HepG2 (cell line): ENCODE measurements at regions not wholly inside any gene's neighbourhood (a gene's known extent, or its start where the extent isn't known, plus 50 kb on each side); places are given as distances from the start of the nearest gene placed in this dataset.

ENCODE experiments used
- ATAC-seq: fragments of 200-7000 bp; cut with Tn5 transposase; 3 replicates; pipeline ENCODE4 v1.9.1; 2020; ENCODE audit warnings: mild to moderate bottlenecking, moderate library complexity
- BruUV-seq: library from RNA; stranded (reverse); fragments of 400-500 nt; replicated peaks from 2 replicates; lab custom pipeline; 2021; lab: Mats Ljungman, UMichigan
- CTCF ChIA-PET: fragments of 300-600 bp; formaldehyde crosslinking; extraction: SDS; loops from one replicate; lab custom pipeline; 2021; ENCODE audit warnings: low total read pairs, inconsistent platforms, low intra/inter-chr PET ratio; lab: Yijun Ruan, JAX
- POLR2A ChIA-PET: fragments of 350-600 bp; sonication (Branson Sonifier 250); formaldehyde crosslinking; loops from one replicate; lab custom pipeline; 2020; ENCODE audit warnings: antibody characterized with exemption, inconsistent platforms; lab: Yijun Ruan, JAX
- DNase-seq: peaks from one replicate; pipeline ENCODE4 v3.0.0-alpha.2; 2015; ENCODE audit warnings: low spot score
- FAIRE-seq: peaks from 3 replicates; lab custom pipeline; 2011; peaks lifted over from hg19 to GRCh38; lab: Jason Lieb, UNC
- H2AFZ ChIP-seq: one replicate; pipeline ENCODE4 v1.6.1; 2011; ENCODE audit warnings: low read length, inconsistent platforms
- H3K27ac ChIP-seq: fragments of 300-600 bp; 3 replicates; pipeline ENCODE4 v1.8.0; 2011; ENCODE audit warnings: mixed run types, mild to moderate bottlenecking, mixed read lengths, low read length, inconsistent platforms; ENCODE audit not compliant: insufficient read depth; ENCODE audit errors: extremely low read length
- H3K27me3 ChIP-seq, 2 experiments: fragments of 200-600 bp in 1 of 2; 2 replicates in 1 of 2; 3 replicates in 1 of 2; pipeline versions ENCODE4 v1.6.0 to v1.8.0; 2011; ENCODE audit warnings: low read length in 2 of 2, mild to moderate bottlenecking in 2 of 2, moderate library complexity in 2 of 2, inconsistent platforms in 1 of 2; ENCODE audit not compliant: insufficient read depth in 2 of 2, control insufficient read depth in 1 of 2
- H3K36me3 ChIP-seq, 2 experiments: fragments of 200-600 bp in 1 of 2; replicated peaks in 1 of 2; 2 replicates in 1 of 2; 3 replicates in 1 of 2; pipeline versions ENCODE4 v1.5.1 to v1.8.0; 2011; ENCODE audit warnings: low read length in 2 of 2, inconsistent platforms in 1 of 2; ENCODE audit not compliant: insufficient read depth in 2 of 2, control insufficient read depth in 1 of 2
- H3K4me1 ChIP-seq: 2 replicates; pipeline ENCODE4 v1.5.1; 2012; ENCODE audit warnings: low read length, inconsistent platforms; ENCODE audit not compliant: insufficient read depth
- H3K4me2 ChIP-seq: 2 replicates; pipeline ENCODE4 v1.6.0; 2011; ENCODE audit warnings: low read depth, low read length, inconsistent platforms
- H3K4me3 ChIP-seq, 3 experiments: fragments of 200-600 bp in 1 of 3; sonication (generic), shearing (Covaris generic) in 1 of 3; replicated peaks in 1 of 3; 2 replicates each; pipeline ENCODE4 v1.5.1; 2011 to 2016; ENCODE audit warnings: low read length in 3 of 3, inconsistent platforms in 2 of 3, low read depth in 2 of 3, mild to moderate bottlenecking in 2 of 3, control low read depth in 1 of 3, mixed read lengths in 1 of 3; ENCODE audit not compliant: insufficient read depth in 1 of 3
- H3K79me2 ChIP-seq: one replicate; pipeline ENCODE4 v1.6.1; 2011; ENCODE audit warnings: low read length, inconsistent platforms; ENCODE audit not compliant: insufficient read depth
- H3K9ac ChIP-seq: 2 replicates; pipeline ENCODE4 v1.6.0; 2011; ENCODE audit warnings: mild to moderate bottlenecking, low read depth, low read length, inconsistent platforms; ENCODE audit not compliant: insufficient read depth
- H3K9me3 ChIP-seq: 2 replicates; pipeline ENCODE4 v1.5.1; 2012; ENCODE audit warnings: mild to moderate bottlenecking, low read length
- H4K20me1 ChIP-seq: 2 replicates; pipeline ENCODE4 v1.6.0; 2011; ENCODE audit warnings: inconsistent platforms, mild to moderate bottlenecking, low read length, moderate library complexity; ENCODE audit not compliant: insufficient read depth
- AHR ChIP-seq: IDR thresholded peaks from 2 replicates; pipeline ENCODE4 v1.6.1; 2018; ENCODE audit warnings: missing genetic modification reagents, missing compliant biosample characterization
- CBX2 ChIP-seq, 2 experiments: fragments of 200-600 bp in 1 of 2; sonication (generic); formaldehyde crosslinking in 1 of 2; IDR thresholded peaks; 2 replicates each; pipeline versions ENCODE4 v1.7.0 to v1.8.1; 2018 to 2022; ENCODE audit warnings: low read depth in 2 of 2, low read length in 1 of 2, mild to moderate bottlenecking in 1 of 2, missing genetic modification reagents in 1 of 2
- CSRNP1 ChIP-seq: sonication (generic); formaldehyde crosslinking; IDR thresholded peaks from 2 replicates; pipeline ENCODE4 v1.8.1; 2023; ENCODE audit warnings: mild to moderate bottlenecking, missing genetic modification reagents
- FOXK1 ChIP-seq: sonication (generic); formaldehyde crosslinking; IDR thresholded peaks from 2 replicates; pipeline ENCODE4 v1.4.0; 2020; ENCODE audit warnings: low read depth, missing genetic modification reagents, borderline replicate concordance
- HNRNPLL ChIP-seq: fragments of 200-400 bp; formaldehyde crosslinking; IDR thresholded peaks from 2 replicates; pipeline ENCODE4 v1.6.1; 2017; ENCODE audit warnings: mild to moderate bottlenecking, low read depth, low read length; ENCODE audit not compliant: poor library complexity, severe bottlenecking
- KDM1A ChIP-seq: IDR thresholded peaks from 2 replicates; pipeline ENCODE4 v1.6.1; 2016; ENCODE audit warnings: missing compliant biosample characterization
- MEIS2 ChIP-seq: sonication (generic); formaldehyde crosslinking; IDR thresholded peaks from 2 replicates; pipeline ENCODE4 v1.9.0; 2021; ENCODE audit warnings: mild to moderate bottlenecking, missing genetic modification reagents
- NCOA5 ChIP-seq: sonication (generic); formaldehyde crosslinking; IDR thresholded peaks from 2 replicates; pipeline ENCODE4 v1.4.0; 2020; ENCODE audit warnings: missing genetic modification reagents
- PAXIP1 ChIP-seq: sonication (generic); formaldehyde crosslinking; conservative IDR thresholded peaks from 2 replicates; pipeline ENCODE4 v1.4.0; 2020; ENCODE audit warnings: mild to moderate bottlenecking, missing genetic modification reagents, moderate library complexity
- PHF20 ChIP-seq: sonication (generic); formaldehyde crosslinking; IDR thresholded peaks from 2 replicates; pipeline ENCODE4 v1.5.0; 2020; ENCODE audit warnings: mild to moderate bottlenecking, missing genetic modification reagents
- RELA ChIP-seq: sonication (generic); formaldehyde crosslinking; IDR thresholded peaks from 2 replicates; pipeline ENCODE4 v1.4.0; 2020; ENCODE audit warnings: missing genetic modification reagents
- STAG1 ChIP-seq: sonication (generic); formaldehyde crosslinking; IDR thresholded peaks from 2 replicates; pipeline ENCODE4 v1.4.0; 2020; ENCODE audit warnings: missing genetic modification reagents
- YY1 ChIP-seq: IDR thresholded peaks from 2 replicates; pipeline ENCODE4 v1.6.1; 2011; ENCODE audit warnings: low read length, low read depth, moderate library complexity, mild to moderate bottlenecking; ENCODE audit not compliant: insufficient read depth, insufficient replicate concordance
- ZFP90 ChIP-seq: sonication (generic); formaldehyde crosslinking; IDR thresholded peaks from 2 replicates; pipeline ENCODE4 v1.8.0; 2022; ENCODE audit warnings: missing genetic modification reagents, mild to moderate bottlenecking, inconsistent platforms, borderline replicate concordance
- ZNF10 ChIP-seq: sonication (generic); formaldehyde crosslinking; IDR thresholded peaks from 2 replicates; pipeline ENCODE4 v1.4.0; 2020; ENCODE audit warnings: mild to moderate bottlenecking, low read depth, missing genetic modification reagents, borderline replicate concordance
- ZNF329 ChIP-seq: sonication (generic); formaldehyde crosslinking; IDR thresholded peaks from 2 replicates; pipeline ENCODE4 v1.9.0; 2021; ENCODE audit warnings: low read depth, mild to moderate bottlenecking, missing genetic modification reagents
- WGBS: methylation state at CpG from one replicate; pipeline ENCODE4 v1.1.6; 2017; ENCODE audit warnings: low lambda C conversion rate; 5-methylcytosine and 5-hydroxymethylcytosine counted together
- in situ Hi-C: cut with HindIII; loops from 2 replicates; pipeline ENCODE4 v1.10.0; 2017; ENCODE audit warnings: low pct_unique_long_range_greater_than_20kb; ENCODE audit not compliant: extremely low pct_ligation_motif_present
- intact Hi-C: fragments of 100-400 bp; cut with micrococcal nuclease; formaldehyde crosslinking; loops from one replicate; pipeline ENCODE4 v1.10.0; 2022; ENCODE audit not compliant: unreplicated experiment
- TF ChIP-seq, protein P1 (sequence below): IDR thresholded peaks from 2 replicates; pipeline ENCODE4 v1.6.1; 2018; ENCODE audit warnings: missing genetic modification reagents
- TF ChIP-seq, protein P2 (sequence below): sonication (generic); formaldehyde crosslinking; IDR thresholded peaks from 2 replicates; pipeline ENCODE4 v1.5.0; 2020; ENCODE audit warnings: missing genetic modification reagents

DNA sequence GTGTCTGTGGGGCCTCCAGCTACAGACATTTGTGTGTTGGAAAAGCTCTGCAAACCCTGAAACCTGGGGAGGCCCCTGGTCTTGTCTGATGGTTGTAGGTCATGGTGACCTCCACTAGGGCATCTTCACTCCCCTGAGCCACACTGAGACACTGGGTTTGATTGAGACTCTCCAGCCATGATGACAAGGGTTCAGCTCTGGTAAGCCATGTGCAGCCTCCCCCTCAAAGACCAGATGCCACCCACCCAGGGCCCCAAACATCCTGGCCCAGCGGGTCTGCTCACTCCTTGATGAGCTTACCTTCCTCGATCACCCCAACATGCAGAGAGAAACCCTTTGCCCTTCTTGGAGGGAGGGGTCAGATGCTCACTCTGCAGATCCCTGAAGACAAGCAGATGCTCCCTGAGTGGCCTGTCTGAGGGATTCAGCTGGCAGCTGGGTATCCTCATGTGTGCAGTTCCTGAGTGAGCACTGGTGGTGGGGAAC lies 101.6 kb downstream of the METRNL start:
- 52% methylated on average over 2 of the region's 2 CpGs for WGBS
- ATAC-seq (peak; percentile 48), FAIRE-seq (no peak), DNase-seq (no peak)
- Histone ChIP-seq H3K9ac (no peak overlapping the region), H4K20me1 (peaks cover 4% of the 10 kb centered on the region; the same call in 1 of the 2 replicates), H3K4me3 (no peak overlapping the region), H2AFZ (no peak overlapping the region), H3K4me2 (no peak overlapping the region), H3K36me3 (no peaks in the 10 kb centered on the region), H3K27me3 (peaks cover 15 to 66% of the 10 kb centered on the region in 2 experiments; a peak in 4 of 5 replicates), H3K9me3 (no peaks in the 10 kb centered on the region), H3K27ac (no peak overlapping the region), H3K4me1 (no peaks in the 10 kb centered on the region), H3K79me2 (no peaks in the 10 kb centered on the region)
- CTCF ChIA-PET, result no interaction called here
- POLR2A ChIA-PET, result no interaction called here
- TF ChIP-seq PAXIP1 (CRISPR knock-in tag) (no peak), CSRNP1 (CRISPR knock-in tag) (no peak), ZNF329 (CRISPR knock-in tag) (no peak), ZFP90 (CRISPR knock-in tag) (no peak), YY1 (no peak), STAG1 (CRISPR knock-in tag) (no peak), ZNF10 (CRISPR knock-in tag) (no peak), HNRNPLL (no peak), MEIS2 (CRISPR knock-in tag) (no peak), AHR (CRISPR knock-in tag) (no peak), CBX2 (IDR thresholded peaks at IDR 0.05; ENCODE audit: low read depth, low read length) (no peak), CBX2 (CRISPR knock-in tag; IDR thresholded peaks at IDR 0.05; ENCODE audit: low read depth) (no peak), KDM1A (no peak), RELA (no peak), PHF20 (CRISPR knock-in tag) (no peak), NCOA5 (CRISPR knock-in tag) (no peak), FOXK1 (no peak)
- TF ChIP-seq, protein P1, sequence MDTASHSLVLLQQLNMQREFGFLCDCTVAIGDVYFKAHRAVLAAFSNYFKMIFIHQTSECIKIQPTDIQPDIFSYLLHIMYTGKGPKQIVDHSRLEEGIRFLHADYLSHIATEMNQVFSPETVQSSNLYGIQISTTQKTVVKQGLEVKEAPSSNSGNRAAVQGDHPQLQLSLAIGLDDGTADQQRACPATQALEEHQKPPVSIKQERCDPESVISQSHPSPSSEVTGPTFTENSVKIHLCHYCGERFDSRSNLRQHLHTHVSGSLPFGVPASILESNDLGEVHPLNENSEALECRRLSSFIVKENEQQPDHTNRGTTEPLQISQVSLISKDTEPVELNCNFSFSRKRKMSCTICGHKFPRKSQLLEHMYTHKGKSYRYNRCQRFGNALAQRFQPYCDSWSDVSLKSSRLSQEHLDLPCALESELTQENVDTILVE (CRISPR knock-in tag), result no peak
- TF ChIP-seq, protein P2, sequence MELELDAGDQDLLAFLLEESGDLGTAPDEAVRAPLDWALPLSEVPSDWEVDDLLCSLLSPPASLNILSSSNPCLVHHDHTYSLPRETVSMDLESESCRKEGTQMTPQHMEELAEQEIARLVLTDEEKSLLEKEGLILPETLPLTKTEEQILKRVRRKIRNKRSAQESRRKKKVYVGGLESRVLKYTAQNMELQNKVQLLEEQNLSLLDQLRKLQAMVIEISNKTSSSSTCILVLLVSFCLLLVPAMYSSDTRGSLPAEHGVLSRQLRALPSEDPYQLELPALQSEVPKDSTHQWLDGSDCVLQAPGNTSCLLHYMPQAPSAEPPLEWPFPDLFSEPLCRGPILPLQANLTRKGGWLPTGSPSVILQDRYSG, result no peak
- intact Hi-C loops (no loop called here), in situ Hi-C loops (no loop called here)
- BruUV-seq, result no TSS peak
